ENCODE measurements at regions not wholly inside any gene's neighbourhood (a gene's known extent, or its start where the extent isn't known, plus 50 kb on each side); places are given as distances from the start of the nearest gene placed in this dataset.

- TF ChIP-seq, protein P1, sequence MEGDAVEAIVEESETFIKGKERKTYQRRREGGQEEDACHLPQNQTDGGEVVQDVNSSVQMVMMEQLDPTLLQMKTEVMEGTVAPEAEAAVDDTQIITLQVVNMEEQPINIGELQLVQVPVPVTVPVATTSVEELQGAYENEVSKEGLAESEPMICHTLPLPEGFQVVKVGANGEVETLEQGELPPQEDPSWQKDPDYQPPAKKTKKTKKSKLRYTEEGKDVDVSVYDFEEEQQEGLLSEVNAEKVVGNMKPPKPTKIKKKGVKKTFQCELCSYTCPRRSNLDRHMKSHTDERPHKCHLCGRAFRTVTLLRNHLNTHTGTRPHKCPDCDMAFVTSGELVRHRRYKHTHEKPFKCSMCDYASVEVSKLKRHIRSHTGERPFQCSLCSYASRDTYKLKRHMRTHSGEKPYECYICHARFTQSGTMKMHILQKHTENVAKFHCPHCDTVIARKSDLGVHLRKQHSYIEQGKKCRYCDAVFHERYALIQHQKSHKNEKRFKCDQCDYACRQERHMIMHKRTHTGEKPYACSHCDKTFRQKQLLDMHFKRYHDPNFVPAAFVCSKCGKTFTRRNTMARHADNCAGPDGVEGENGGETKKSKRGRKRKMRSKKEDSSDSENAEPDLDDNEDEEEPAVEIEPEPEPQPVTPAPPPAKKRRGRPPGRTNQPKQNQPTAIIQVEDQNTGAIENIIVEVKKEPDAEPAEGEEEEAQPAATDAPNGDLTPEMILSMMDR (IDR thresholded peaks at IDR 0.05; ENCODE audit: poor library complexity) = no peak
- TF ChIP-seq EZH2 (IDR thresholded peaks at IDR 0.05; ENCODE audit: borderline replicate concordance) = no peak
Observed at GRCh38 chr9:80320916-80321315, 749.2 kb downstream of the TLE4 start.

Data from hepatocyte (in vitro differentiated cells).